ENCODE measurements at regions not wholly inside any gene's neighbourhood (a gene's known extent, or its start where the extent isn't known, plus 50 kb on each side); places are given as distances from the start of the nearest gene placed in this dataset.

DNA sequence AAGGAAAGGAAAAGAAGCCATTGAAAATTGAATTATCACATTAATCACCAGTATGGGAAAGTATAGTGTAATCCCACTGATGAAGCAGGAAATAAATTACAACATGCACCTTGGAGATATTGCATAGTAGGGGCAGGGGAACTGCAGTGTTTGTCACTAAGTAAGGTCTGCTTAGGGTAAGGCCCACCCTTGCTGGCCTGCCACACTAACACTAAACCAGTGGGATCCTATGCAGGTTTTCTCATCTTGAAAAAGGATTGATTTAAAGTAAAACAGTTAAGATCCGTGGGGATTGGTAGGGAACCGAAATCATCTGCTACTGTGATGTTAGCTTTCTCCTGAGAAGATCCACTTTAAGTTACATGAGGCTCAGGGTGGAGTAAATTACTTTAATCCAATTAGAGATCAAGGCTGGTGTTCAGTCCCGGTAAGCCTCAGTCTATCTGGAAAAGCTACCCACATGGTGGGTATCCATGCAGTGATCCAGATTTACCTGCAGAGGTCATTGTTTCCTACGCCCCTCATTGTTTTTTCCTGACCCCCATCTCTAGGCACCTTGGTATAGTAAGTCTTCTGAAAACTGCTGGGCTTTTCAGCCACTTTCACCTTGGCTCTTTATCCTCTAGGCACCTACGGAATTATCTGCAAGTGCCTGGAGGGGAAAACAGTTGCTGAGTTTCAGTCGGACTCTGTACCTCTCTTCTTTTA is 1014.9 kb upstream of the ATXN8OS start:
- H3K27me3 ChIP-seq, result no peaks in the 10 kb centered on the region
- TF ChIP-seq, protein P1, sequence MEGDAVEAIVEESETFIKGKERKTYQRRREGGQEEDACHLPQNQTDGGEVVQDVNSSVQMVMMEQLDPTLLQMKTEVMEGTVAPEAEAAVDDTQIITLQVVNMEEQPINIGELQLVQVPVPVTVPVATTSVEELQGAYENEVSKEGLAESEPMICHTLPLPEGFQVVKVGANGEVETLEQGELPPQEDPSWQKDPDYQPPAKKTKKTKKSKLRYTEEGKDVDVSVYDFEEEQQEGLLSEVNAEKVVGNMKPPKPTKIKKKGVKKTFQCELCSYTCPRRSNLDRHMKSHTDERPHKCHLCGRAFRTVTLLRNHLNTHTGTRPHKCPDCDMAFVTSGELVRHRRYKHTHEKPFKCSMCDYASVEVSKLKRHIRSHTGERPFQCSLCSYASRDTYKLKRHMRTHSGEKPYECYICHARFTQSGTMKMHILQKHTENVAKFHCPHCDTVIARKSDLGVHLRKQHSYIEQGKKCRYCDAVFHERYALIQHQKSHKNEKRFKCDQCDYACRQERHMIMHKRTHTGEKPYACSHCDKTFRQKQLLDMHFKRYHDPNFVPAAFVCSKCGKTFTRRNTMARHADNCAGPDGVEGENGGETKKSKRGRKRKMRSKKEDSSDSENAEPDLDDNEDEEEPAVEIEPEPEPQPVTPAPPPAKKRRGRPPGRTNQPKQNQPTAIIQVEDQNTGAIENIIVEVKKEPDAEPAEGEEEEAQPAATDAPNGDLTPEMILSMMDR (IDR thresholded peaks at IDR 0.05), result no peak
- TF ChIP-seq POLR2A (IDR thresholded peaks at IDR 0.05), result no peak
- intact Hi-C loops (cut with DNase I), result no loop called here
- no peaks in the 10 kb centered on the region for H3K9me3 ChIP-seq
- 70 to 74% methylated on average over 6 of the region's 6 CpGs for WGBS, 2 donors
- H3K4me3 ChIP-seq (replicated peaks in 1 of 3), result no peak overlapping the region
- no peaks in the 10 kb centered on the region for H3K4me1 ChIP-seq
- no peak overlapping the region for H3K27ac ChIP-seq
- no peaks in the 10 kb centered on the region for H3K36me3 ChIP-seq
- no peak for DNase-seq

- intact Hi-C loops (cut with DNase I), result no loop called here
- Histone ChIP-seq H3K4me3 (replicated peaks in 1 of 3) (no peak overlapping the region), H3K9me3 (no peaks in the 10 kb centered on the region), H3K27ac (no peak overlapping the region), H3K36me3 (no peaks in the 10 kb centered on the region), H3K4me1 (no peaks in the 10 kb centered on the region), H3K27me3 (no peaks in the 10 kb centered on the region)
- no peak for DNase-seq
- TF ChIP-seq, protein P1 (IDR thresholded peaks at IDR 0.05), result no peak
- TF ChIP-seq POLR2A (IDR thresholded peaks at IDR 0.05), result no peak
- WGBS, 2 donors, result 72 to 73% methylated on average over 1 of the region's 1 CpG
These were observed 1030.4 kb upstream of the ATXN8OS start for GRCh38 chr13:69077267-69077666.

DNA sequence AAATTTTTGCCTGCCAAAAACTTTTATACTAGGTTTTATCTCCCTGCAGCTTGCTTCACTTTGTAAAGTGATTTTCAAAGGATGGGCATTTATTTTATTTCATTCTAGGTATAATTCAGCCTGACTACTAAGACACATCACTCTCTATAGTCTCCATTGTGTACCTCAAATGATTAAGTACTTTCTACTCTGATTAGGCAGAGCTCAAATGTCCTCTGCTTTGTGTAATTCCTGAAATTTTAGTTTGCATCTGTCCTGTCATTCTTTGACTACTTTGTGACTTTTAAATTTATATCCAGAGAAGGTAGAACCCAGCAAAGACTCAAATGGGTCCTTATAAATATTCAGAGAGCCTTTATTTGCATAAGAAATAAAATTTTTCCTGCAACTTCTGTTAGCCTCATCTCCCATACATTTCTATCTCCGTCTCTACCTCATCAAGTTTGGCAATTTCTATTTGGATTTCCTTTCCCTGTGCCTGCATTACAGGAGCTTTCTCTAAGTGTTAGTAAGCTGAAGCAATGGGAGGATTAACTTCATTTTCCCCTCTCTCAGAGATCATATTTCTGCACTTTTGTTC is 1038.0 kb upstream of the ATXN8OS start:
- no peaks in the 10 kb centered on the region for H3K4me1 ChIP-seq
- H3K4me3 ChIP-seq (replicated peaks in 1 of 3), result no peak overlapping the region
- no peak for DNase-seq
- intact Hi-C loops (cut with DNase I), result no loop called here
- TF ChIP-seq, protein P1 (IDR thresholded peaks at IDR 0.05), result no peak
- TF ChIP-seq POLR2A (IDR thresholded peaks at IDR 0.05), result no peak
- no peaks in the 10 kb centered on the region for H3K36me3 ChIP-seq
- H3K27ac ChIP-seq, result no peak overlapping the region
- no peaks in the 10 kb centered on the region for H3K27me3 ChIP-seq
- H3K9me3 ChIP-seq, result no peaks in the 10 kb centered on the region
- 68 to 76% methylated on average over 1 of the region's 1 CpG for WGBS, 2 donors

GRCh38 chr13:69050696-69051095 is 1056.9 kb upstream of the ATXN8OS start:
- H3K4me1 ChIP-seq, result no peaks in the 10 kb centered on the region
- 58 to 74% methylated on average over 1 of the region's 1 CpG for WGBS, 2 donors
- H3K9me3 ChIP-seq, result no peaks in the 10 kb centered on the region
- H3K4me3 ChIP-seq (replicated peaks in 1 of 3), result no peak overlapping the region
- intact Hi-C loops (cut with DNase I), result no loop called here
- no peak for DNase-seq
- H3K36me3 ChIP-seq, result no peaks in the 10 kb centered on the region
- H3K27ac ChIP-seq, result no peak overlapping the region
- TF ChIP-seq, protein P1 (IDR thresholded peaks at IDR 0.05), result no peak
- no peak for TF ChIP-seq POLR2A (IDR thresholded peaks at IDR 0.05)
- H3K27me3 ChIP-seq, result no peaks in the 10 kb centered on the region

- H3K4me1 ChIP-seq, result no peaks in the 10 kb centered on the region
- no peak overlapping the region for H3K4me3 ChIP-seq (replicated peaks in 1 of 3)
- WGBS, 2 donors, result 93 to 95% methylated on average over 9 of the region's 9 CpGs
- H3K27me3 ChIP-seq, result no peaks in the 10 kb centered on the region
- DNase-seq, result no peak
- H3K36me3 ChIP-seq, result no peaks in the 10 kb centered on the region
- intact Hi-C loops (cut with DNase I), result no loop called here
- no peak overlapping the region for H3K27ac ChIP-seq
- no peak for TF ChIP-seq POLR2A (IDR thresholded peaks at IDR 0.05)
- TF ChIP-seq, protein P1 (IDR thresholded peaks at IDR 0.05), result no peak
- no peaks in the 10 kb centered on the region for H3K9me3 ChIP-seq
These were observed 1063.0 kb upstream of the ATXN8OS start for GRCh38 chr13:69044629-69045028.
